ENCODE measurements at regions not wholly inside any gene's neighbourhood (a gene's known extent, or its start where the extent isn't known, plus 50 kb on each side); places are given as distances from the start of the nearest gene placed in this dataset.

- no peak for TF ChIP-seq BHLHE40 (IDR thresholded peaks at IDR 0.05; ENCODE audit: borderline replicate concordance)
- no peak for TF ChIP-seq FOXA1 (IDR thresholded peaks at IDR 0.05)
- no peak for TF ChIP-seq HDGF (IDR thresholded peaks at IDR 0.05; ENCODE audit: borderline replicate concordance)
- no peak for TF ChIP-seq SUZ12 (IDR thresholded peaks at IDR 0.05)
- no peak for TF ChIP-seq FOXK2 (IDR thresholded peaks at IDR 0.05)
- TF ChIP-seq ARNT (IDR thresholded peaks at IDR 0.05), result no peak
- TF ChIP-seq LEF1 (IDR thresholded peaks at IDR 0.05; ENCODE audit: borderline replicate concordance), result no peak
- no peak for TF ChIP-seq FOXM1 (IDR thresholded peaks at IDR 0.05; ENCODE audit: borderline replicate concordance)
- no peak for TF ChIP-seq CTBP1 (IDR thresholded peaks at IDR 0.05; ENCODE audit: borderline replicate concordance)
Measured at GRCh38 chr5:39951070-39951469, 526.3 kb upstream of the DAB2 start.
